ENCODE measurements at regions not wholly inside any gene's neighbourhood (a gene's known extent, or its start where the extent isn't known, plus 50 kb on each side); places are given as distances from the start of the nearest gene placed in this dataset.

DNA sequence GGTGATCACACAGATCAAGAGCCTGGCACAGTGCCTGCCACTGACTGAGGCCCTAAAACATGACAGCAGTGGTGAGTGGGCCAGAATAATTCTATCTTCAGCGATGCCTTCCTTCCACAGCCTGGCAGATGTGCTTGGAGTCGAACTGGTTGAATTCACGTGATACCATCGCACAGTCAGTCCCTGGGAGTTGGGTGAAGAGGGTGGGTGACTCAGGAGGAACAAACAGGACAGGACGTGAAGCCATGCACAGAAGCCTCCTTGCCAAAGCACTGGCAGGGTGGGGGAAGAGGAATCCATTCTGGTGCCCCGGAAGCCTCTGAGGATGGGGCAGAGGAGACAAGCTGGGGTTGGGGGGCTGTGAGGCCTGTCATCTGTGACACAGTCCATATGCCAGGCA is 80.3 kb upstream of the WNT4 start:
- Histone ChIP-seq H3K4me1 (ENCODE audit: control insufficient read depth, insufficient read depth, low read length) (no peaks in the 10 kb centered on the region), H3K36me3 (ENCODE audit: control insufficient read depth, insufficient read depth, low read length, severe bottlenecking) (no peaks in the 10 kb centered on the region), H3K9ac (ENCODE audit: low read length) (no peak overlapping the region), H3K9me3 (ENCODE audit: control insufficient read depth, low read length) (peaks cover 28% of the 10 kb centered on the region), H3K27me3 (replicated peaks; ENCODE audit: control insufficient read depth, insufficient read depth, low read length) (peaks cover 74% of the 10 kb centered on the region), H3K4me3 (ENCODE audit: low read length) (no peak overlapping the region)
- no peak for DNase-seq (ENCODE audit: low read depth)

DNA sequence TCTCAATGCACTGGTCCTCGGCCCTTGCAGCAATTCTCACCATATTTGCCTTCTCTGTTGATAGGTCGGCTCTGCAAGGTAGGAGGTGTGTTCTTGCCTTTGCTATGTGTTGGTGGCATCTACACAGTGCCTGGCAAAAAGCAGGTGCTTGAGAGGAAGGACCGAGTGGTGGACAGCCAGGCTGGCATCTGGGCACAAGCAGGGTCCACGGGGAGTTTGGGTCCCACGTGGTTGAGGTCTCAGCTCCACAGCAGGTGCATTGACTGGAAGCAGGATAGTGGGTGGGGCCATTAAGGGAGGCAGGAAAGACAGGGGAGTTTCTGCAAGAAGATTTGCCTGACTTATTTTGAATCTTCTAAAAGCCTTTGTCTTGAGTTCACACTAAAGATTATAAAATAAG is 81.2 kb upstream of the WNT4 start:
- no peak for DNase-seq (ENCODE audit: low read depth)
- no peak overlapping the region for H3K4me3 ChIP-seq (ENCODE audit: low read length)

DNA sequence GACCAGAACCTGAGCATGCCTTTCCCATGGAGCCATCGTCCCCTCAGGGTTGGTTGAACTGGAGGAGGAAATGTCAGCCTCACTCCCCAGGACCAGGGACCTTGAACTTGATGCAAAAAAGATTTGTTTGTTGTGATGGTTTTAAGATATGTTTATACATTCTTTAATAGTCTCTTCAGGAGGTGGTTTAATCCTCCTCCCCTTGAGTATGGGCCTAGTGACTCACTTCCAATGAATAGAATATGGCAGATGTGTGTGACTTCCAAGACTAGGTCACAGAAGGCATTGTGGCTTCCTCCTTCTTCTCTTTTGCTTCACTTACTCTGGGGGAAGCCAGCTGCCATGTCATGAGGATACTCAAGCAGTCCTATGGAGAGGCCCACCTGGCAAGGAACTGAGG is 81.7 kb upstream of the WNT4 start:
- DNase-seq (ENCODE audit: low read depth), result no peak
- Histone ChIP-seq H3K9ac (ENCODE audit: low read length) (no peak overlapping the region), H3K4me3 (ENCODE audit: low read length) (no peak overlapping the region), H3K36me3 (ENCODE audit: control insufficient read depth, insufficient read depth, low read length, severe bottlenecking) (no peaks in the 10 kb centered on the region), H3K4me1 (ENCODE audit: control insufficient read depth, insufficient read depth, low read length) (no peaks in the 10 kb centered on the region), H3K27me3 (replicated peaks; ENCODE audit: control insufficient read depth, insufficient read depth, low read length) (peaks cover 64% of the 10 kb centered on the region), H3K9me3 (ENCODE audit: control insufficient read depth, low read length) (peaks cover 23% of the 10 kb centered on the region)

More for the DNA sequence above, 81.2 kb upstream of the WNT4 start:
- Histone ChIP-seq H3K27me3 (replicated peaks; ENCODE audit: control insufficient read depth, insufficient read depth, low read length) (peaks cover 68% of the 10 kb centered on the region), H3K9me3 (ENCODE audit: control insufficient read depth, low read length) (peaks cover 27% of the 10 kb centered on the region), H3K4me1 (ENCODE audit: control insufficient read depth, insufficient read depth, low read length) (no peaks in the 10 kb centered on the region), H3K9ac (ENCODE audit: low read length) (no peak overlapping the region), H3K36me3 (ENCODE audit: control insufficient read depth, insufficient read depth, low read length, severe bottlenecking) (no peaks in the 10 kb centered on the region)

DNA sequence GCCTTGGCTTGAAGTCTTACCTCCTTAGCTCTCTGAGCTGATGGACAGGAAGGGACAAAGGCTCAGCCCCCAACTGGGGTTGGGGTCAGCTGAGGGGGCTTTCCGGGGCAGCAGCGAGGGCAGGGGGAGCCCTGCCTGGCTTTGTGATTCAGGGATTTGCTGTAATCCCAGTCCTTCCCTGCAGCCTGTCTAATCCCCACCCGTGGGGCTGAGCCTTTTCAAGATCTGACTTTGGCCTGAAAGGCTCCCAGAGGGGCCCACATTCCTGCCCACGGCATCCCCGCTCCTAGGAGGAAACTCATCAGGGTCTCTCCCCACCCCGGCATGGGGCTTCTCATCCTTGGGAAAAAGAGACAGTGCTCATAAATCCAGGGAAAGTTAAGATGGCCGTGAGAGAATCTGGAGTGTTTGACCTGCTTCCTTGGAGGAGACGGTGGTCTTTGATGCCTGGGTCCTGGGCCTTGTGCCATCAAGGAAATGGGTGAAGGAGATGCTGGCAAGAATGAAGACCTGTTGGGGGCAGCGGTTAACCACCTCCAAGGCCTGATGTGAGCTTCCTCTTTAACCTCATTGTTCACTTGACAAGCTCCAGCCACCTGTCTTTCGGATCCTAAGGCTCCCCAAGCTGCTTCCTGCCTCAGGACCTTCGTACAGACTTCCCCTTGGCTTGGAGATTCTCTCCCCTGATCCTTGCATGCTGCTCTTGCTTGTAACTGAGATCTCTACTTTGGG is 83.1 kb upstream of the WNT4 start:
- no peak for DNase-seq (ENCODE audit: low read depth)
- no peaks in the 10 kb centered on the region for H3K4me1 ChIP-seq (ENCODE audit: control insufficient read depth, insufficient read depth, low read length)
- peaks cover 66% of the 10 kb centered on the region for H3K27me3 ChIP-seq (replicated peaks; ENCODE audit: control insufficient read depth, insufficient read depth, low read length)
- H3K9ac ChIP-seq (ENCODE audit: low read length), result no peak overlapping the region
- H3K9me3 ChIP-seq (ENCODE audit: control insufficient read depth, low read length), result peaks cover 23% of the 10 kb centered on the region
- H3K4me3 ChIP-seq (ENCODE audit: low read length), result no peak overlapping the region
- no peaks in the 10 kb centered on the region for H3K36me3 ChIP-seq (ENCODE audit: control insufficient read depth, insufficient read depth, low read length, severe bottlenecking)

DNA sequence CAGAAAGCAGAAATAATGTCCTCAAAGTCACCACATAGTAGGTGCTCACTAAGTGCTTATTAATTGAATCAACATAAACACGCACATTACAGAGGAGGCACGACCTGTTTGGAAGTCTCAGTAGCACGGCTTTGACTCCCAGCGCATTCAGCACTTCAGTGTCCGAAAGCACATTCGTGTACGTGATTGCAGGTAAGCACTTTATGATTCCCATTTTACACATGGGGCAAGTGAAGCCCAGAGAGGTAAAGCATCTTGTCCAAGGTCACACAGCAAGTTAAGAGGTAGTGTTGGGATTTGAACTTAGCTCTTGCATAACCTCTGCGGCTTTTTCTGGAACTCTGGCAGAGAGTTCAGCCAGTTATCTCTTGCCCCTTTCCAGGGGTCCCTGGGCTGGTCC is 85.2 kb upstream of the WNT4 start:
- Histone ChIP-seq H3K9ac (ENCODE audit: low read length) (no peak overlapping the region), H3K4me3 (ENCODE audit: low read length) (no peak overlapping the region), H3K27me3 (replicated peaks; ENCODE audit: control insufficient read depth, insufficient read depth, low read length) (peaks cover 66% of the 10 kb centered on the region), H3K36me3 (ENCODE audit: control insufficient read depth, insufficient read depth, low read length, severe bottlenecking) (no peaks in the 10 kb centered on the region), H3K9me3 (ENCODE audit: control insufficient read depth, low read length) (peaks cover 23% of the 10 kb centered on the region), H3K4me1 (ENCODE audit: control insufficient read depth, insufficient read depth, low read length) (no peaks in the 10 kb centered on the region)
- no peak for DNase-seq (ENCODE audit: low read depth)

DNA sequence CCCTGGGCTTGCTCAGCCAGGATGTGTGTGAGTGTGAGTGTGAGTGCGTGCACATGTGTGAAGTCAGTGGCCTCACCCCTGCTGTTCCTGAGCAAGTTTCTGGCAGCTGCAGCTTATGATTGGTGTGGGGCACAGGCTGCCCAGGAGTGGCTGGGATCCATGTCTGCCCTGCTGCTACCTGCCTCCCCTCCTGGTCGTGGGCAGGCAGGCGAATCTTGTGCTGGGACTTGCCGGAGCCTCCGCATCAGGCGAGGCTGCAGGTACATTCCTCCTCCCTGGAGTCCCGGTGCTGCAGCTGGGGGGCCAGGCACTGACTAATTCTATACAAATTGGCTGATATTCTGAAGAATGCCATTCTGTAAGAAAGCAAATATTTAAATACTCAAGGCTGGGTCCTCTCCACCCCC is 85.6 kb upstream of the WNT4 start:
- Histone ChIP-seq H3K36me3 (ENCODE audit: control insufficient read depth, insufficient read depth, low read length, severe bottlenecking) (no peaks in the 10 kb centered on the region), H3K9me3 (ENCODE audit: control insufficient read depth, low read length) (peaks cover 23% of the 10 kb centered on the region), H3K4me3 (ENCODE audit: low read length) (no peak overlapping the region), H3K9ac (ENCODE audit: low read length) (no peak overlapping the region), H3K27me3 (replicated peaks; ENCODE audit: control insufficient read depth, insufficient read depth, low read length) (peaks cover 66% of the 10 kb centered on the region), H3K4me1 (ENCODE audit: control insufficient read depth, insufficient read depth, low read length) (no peaks in the 10 kb centered on the region)
- DNase-seq (ENCODE audit: low read depth), result no peak

DNA sequence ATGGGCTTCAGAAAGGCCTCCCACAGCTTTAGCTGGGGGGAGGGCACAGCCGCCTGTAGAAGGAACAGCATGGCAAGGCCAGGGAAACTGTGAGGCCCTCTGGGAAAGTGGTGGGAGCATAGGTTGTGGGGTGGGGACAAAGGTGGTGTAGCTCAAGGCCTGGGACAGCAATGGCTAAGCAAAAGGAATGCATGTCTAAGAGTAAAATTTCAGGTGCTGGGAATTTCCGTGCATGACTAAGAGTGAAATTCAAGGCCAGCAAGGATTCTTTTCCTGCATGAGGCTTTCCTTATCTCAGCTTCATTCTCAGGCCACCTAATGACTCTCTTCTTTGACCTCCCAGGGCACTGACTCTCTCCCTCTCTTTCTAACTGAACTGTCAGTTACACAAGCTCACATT is 86.5 kb upstream of the WNT4 start:
- DNase-seq (ENCODE audit: low read depth), result no peak
- H3K4me3 ChIP-seq (ENCODE audit: low read length), result no peak overlapping the region
- H3K9me3 ChIP-seq (ENCODE audit: control insufficient read depth, low read length), result peaks cover 20% of the 10 kb centered on the region
- H3K36me3 ChIP-seq (ENCODE audit: control insufficient read depth, insufficient read depth, low read length, severe bottlenecking), result no peaks in the 10 kb centered on the region
- peaks cover 64% of the 10 kb centered on the region for H3K27me3 ChIP-seq (replicated peaks; ENCODE audit: control insufficient read depth, insufficient read depth, low read length)
- H3K9ac ChIP-seq (ENCODE audit: low read length), result no peak overlapping the region
- H3K4me1 ChIP-seq (ENCODE audit: control insufficient read depth, insufficient read depth, low read length), result no peaks in the 10 kb centered on the region

DNA sequence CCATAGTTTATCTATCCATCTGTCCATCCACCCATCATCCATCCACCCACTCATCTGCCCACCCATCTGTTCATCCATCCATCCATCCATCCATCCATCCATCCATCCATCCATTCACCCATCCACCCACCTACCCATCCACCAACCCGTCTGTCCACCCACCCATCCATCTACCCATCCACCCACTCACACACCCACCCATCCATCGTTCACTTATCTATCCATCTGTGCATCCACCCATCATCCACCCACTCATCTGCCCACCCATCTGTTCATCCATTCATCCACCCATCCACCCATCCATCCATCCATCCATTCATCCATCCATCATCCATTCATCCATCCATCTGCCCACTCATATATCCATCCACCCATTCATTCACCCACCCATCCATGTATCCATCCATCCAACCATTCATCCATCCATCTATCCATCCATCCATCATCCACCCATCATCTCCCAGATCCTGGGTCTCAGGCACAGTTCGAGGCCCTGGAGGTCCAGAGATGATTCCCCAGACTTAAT is 88.2 kb upstream of the WNT4 start:
- Histone ChIP-seq H3K4me3 (ENCODE audit: low read length) (no peak overlapping the region), H3K9ac (ENCODE audit: low read length) (no peak overlapping the region), H3K27me3 (replicated peaks; ENCODE audit: control insufficient read depth, insufficient read depth, low read length) (peaks cover 63% of the 10 kb centered on the region), H3K36me3 (ENCODE audit: control insufficient read depth, insufficient read depth, low read length, severe bottlenecking) (no peaks in the 10 kb centered on the region), H3K9me3 (ENCODE audit: control insufficient read depth, low read length) (peaks cover 3% of the 10 kb centered on the region), H3K4me1 (ENCODE audit: control insufficient read depth, insufficient read depth, low read length) (no peaks in the 10 kb centered on the region)
- DNase-seq (ENCODE audit: low read depth), result no peak

DNA sequence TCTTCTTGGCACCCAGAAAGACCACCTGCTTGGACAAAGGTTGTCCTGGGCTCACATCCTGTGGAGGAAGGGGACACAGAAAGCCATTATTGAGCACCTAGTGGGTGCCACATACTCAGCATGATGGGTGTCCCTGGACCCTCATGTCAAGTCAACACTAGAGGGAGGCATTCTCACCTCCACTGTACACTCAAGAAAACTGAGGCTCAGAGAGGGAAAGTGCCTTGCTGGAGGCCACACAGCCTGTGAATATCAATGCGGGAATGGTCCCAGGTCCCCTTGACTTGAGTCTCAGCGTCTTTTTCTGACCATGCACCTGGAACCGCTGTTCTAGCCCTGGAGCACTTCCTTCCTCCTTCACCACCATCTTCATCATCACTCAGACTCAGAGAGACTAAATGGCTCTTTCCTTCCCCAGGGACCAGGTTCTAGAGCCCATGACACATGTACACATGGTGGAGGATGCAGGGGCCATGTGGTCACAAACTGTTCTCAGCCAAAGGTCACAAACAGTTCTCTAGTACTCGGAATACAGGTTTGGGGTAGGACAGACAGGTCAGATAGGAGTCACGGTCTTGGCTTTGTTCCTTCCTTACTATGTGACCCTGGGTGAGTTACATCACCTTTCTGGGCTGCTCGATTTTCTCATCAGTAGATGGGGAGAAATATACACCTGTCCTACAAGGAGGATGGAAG is 89.2 kb upstream of the WNT4 start:
- H3K27me3 ChIP-seq (replicated peaks; ENCODE audit: control insufficient read depth, insufficient read depth, low read length), result peaks cover 70% of the 10 kb centered on the region

DNA sequence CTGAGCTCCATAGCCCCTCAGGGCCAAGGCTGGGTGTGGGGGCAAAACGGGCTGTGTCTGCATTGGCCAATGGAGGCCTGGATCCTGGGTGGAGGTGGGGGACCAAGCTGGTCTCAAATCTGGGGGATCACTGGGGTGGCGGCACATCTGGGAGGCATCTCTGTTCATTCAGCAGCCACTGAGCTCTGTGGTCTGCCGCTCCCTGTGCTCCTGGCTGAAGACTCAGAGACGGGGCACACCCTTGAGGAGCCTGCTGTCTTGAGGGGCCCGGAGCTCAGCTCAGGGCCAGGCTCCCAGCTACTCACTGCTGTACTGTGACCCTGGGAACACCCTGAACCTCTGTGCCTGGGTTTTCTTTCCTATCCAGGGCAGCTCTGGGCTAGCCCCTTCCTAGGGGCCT is 90.3 kb upstream of the WNT4 start:
- no peak for DNase-seq (ENCODE audit: low read depth)
- H3K27me3 ChIP-seq (replicated peaks; ENCODE audit: control insufficient read depth, insufficient read depth, low read length), result peaks cover 74% of the 10 kb centered on the region
- H3K4me3 ChIP-seq (ENCODE audit: low read length), result no peak overlapping the region
- no peak overlapping the region for H3K9ac ChIP-seq (ENCODE audit: low read length)
- H3K9me3 ChIP-seq (ENCODE audit: control insufficient read depth, low read length), result no peaks in the 10 kb centered on the region
- H3K36me3 ChIP-seq (ENCODE audit: control insufficient read depth, insufficient read depth, low read length, severe bottlenecking), result no peaks in the 10 kb centered on the region
- H3K4me1 ChIP-seq (ENCODE audit: control insufficient read depth, insufficient read depth, low read length), result no peaks in the 10 kb centered on the region

More for the DNA sequence above, 89.2 kb upstream of the WNT4 start:
- H3K36me3 ChIP-seq (ENCODE audit: control insufficient read depth, insufficient read depth, low read length, severe bottlenecking), result no peaks in the 10 kb centered on the region
- DNase-seq (ENCODE audit: low read depth), result no peak
- no peak overlapping the region for H3K4me3 ChIP-seq (ENCODE audit: low read length)
- no peaks in the 10 kb centered on the region for H3K4me1 ChIP-seq (ENCODE audit: control insufficient read depth, insufficient read depth, low read length)
- no peak overlapping the region for H3K9ac ChIP-seq (ENCODE audit: low read length)
- no peaks in the 10 kb centered on the region for H3K9me3 ChIP-seq (ENCODE audit: control insufficient read depth, low read length)

DNA sequence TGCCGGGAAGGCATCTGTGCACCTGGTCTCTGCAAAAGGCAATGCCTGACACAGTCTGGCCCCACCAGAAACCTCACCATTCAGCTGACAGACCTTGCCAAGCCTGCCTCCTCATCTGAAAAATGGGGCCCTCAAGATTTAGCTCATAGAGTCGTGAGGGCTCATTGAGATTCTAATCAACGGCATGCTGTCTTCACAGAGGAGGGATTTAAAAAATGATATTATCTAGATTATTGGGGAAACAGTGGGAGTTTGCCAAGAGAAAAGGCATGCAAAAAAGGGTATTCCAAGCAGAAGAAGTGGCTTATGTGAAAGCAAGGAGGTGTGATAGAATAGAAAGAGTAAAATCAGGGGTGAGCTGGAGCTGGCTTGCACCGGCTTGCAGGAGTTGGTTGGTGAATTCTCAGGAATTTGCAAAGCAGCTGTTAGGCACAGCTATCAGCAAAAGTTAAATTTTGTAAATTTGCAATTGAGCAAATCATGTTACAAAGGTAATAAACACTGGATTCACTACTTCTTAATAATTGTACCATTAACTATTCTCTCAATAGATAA is 91.7 kb upstream of the WNT4 start:
- no peaks in the 10 kb centered on the region for H3K4me1 ChIP-seq (ENCODE audit: control insufficient read depth, insufficient read depth, low read length)
- H3K36me3 ChIP-seq (ENCODE audit: control insufficient read depth, insufficient read depth, low read length, severe bottlenecking), result no peaks in the 10 kb centered on the region
- H3K9ac ChIP-seq (ENCODE audit: low read length), result no peak overlapping the region
- no peak overlapping the region for H3K4me3 ChIP-seq (ENCODE audit: low read length)
- no peak for DNase-seq (ENCODE audit: low read depth)
- no peaks in the 10 kb centered on the region for H3K9me3 ChIP-seq (ENCODE audit: control insufficient read depth, low read length)
- H3K27me3 ChIP-seq (replicated peaks; ENCODE audit: control insufficient read depth, insufficient read depth, low read length), result peaks cover 75% of the 10 kb centered on the region

Data from adipocyte (in vitro differentiated cells).